Stimulated activated CD8-positive, alpha-beta memory T cell treated with anti-CD3 and anti-CD28 coated beads, Interleukin-7, amount 100 ng/mL, for 48 hours (primary cell): ENCODE measurements at regions not wholly inside any gene's neighbourhood (a gene's known extent, or its start where the extent isn't known, plus 50 kb on each side); places are given as distances from the start of the nearest gene placed in this dataset.
"Not testable (repeated sequence)": the region's sequence is repeated elsewhere in the genome, so short reads cannot be mapped to it uniquely, and the experiment has no call there.

Experiments used
- DNase-seq, 2 donors: peaks; one replicate each; pipeline ENCODE4 v3.0.0-alpha.2; 2020; ENCODE audit warnings: low read depth in 1 of 2; ENCODE audit errors: extremely low read depth in 1 of 2

DNA sequence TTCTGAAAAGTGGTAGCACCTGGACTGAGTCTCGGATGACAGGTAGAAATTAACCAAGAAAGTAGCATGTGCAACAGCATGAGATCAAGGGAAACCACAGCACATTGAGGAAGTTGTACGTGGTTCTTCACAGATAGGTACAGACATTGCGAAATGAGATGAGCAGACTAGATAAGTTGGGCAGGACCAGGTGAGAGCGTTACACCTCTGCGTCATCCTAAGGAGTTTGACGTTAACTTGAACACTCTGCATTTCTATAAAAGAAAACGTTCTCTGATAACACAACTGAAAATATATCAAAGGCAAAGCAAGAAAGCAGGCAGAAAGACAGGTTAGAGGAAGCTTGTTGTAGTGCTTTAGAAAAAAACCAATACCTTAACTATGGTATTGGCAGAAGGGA lies 98.5 kb upstream of the RASSF8 start:
- DNase-seq: no peak

DNA sequence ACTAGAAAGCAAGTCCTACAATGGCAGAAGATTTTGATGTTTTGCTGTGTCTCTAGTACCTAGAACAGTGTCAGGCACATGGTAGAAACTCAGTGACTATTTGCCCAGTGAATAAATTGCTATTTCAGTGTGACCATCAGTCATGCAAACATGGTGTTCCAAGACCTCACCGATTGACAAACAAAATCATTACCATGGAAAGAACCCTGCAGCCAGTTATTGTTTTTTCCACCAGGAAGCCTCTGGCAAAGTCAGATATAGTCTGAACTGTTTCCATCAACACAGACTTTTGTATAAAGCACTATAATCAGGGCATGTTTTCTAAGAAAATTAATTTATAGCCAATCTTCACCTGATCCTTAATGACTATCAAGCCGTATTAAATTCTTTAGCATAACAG lies 97.3 kb upstream of the RASSF8 start:
- DNase-seq: no peak

DNA sequence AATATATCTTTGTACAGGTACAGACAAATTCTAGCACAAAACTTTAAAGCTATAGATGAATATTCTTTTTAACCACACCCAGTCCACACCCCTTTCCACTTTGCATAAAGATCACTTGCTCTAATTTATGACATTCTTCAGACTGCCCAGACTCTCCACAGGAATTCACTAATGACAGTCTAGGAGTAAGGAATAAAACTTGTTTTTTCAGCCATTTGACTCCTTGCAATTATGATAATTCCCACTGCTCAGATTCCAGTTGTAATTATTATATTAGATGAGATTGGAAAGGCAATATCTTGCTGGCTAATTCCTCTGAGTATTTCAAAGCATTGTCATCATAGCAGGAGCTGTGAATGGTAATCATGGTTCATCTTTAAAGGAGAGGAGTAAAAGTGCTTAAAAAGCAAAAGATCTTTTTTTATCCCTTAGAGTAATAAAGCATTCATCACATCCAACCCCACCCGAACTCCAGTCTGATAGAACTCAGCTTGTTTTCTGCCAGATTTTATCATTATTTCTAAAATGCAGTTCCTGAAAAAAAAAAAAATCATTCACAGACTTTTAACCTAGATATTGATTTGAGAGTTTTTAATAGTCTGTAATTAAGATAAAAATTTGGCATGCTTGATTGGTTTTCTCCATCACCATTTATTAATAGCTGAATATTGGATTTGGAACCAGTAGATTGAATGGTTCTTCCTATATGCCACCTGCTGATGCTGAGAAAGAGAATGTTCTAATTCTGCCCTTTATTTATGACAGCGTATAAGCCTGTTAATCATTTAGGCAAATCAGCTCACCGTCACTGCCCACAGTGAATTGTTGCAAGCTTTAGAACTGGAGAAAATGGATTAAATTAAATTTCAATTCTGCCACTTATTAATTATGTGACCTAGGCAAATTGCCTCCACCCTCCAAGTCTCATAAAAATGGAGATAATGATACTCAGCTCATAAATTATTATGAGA lies 93.9 kb upstream of the RASSF8 start:
- no peak for DNase-seq

GRCh38 chr12:25866586-25867378 lies 91.7 kb upstream of the RASSF8 start:
- no peak for DNase-seq

DNA sequence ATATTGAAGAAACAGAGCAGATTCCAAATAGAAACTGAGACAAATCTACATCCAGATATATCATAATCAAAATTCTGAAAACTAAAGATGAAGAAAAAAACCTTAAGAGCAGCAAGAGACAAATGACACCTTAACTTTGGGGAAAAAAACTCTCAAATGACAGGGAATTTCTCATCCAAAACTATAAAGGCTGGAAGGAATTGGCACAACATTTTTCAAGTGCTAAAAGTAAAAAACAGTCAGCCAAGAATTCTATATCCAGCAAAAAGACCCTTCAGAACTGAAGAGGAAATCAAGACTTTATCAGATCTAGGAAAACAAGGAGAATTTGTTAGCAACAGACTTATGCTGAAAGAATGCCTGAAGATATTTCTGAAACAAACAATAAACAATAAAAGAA lies 90.3 kb upstream of the RASSF8 start:
- no peak for DNase-seq

- no peak for DNase-seq
These were observed 86.3 kb upstream of the RASSF8 start for GRCh38 chr12:25872137-25872536.

GRCh38 chr12:25875661-25876060 lies 82.8 kb upstream of the RASSF8 start:
- no peak for DNase-seq

- no peak for DNase-seq
These were observed 82.0 kb upstream of the RASSF8 start for GRCh38 chr12:25876383-25877045.

GRCh38 chr12:25877446-25877845 lies 81.0 kb upstream of the RASSF8 start:
- no peak for DNase-seq

- DNase-seq: no peak
These were observed 76.2 kb upstream of the RASSF8 start for GRCh38 chr12:25882266-25882665.

- DNase-seq: no peak
These were observed 75.2 kb upstream of the RASSF8 start for GRCh38 chr12:25883026-25883916.

DNA sequence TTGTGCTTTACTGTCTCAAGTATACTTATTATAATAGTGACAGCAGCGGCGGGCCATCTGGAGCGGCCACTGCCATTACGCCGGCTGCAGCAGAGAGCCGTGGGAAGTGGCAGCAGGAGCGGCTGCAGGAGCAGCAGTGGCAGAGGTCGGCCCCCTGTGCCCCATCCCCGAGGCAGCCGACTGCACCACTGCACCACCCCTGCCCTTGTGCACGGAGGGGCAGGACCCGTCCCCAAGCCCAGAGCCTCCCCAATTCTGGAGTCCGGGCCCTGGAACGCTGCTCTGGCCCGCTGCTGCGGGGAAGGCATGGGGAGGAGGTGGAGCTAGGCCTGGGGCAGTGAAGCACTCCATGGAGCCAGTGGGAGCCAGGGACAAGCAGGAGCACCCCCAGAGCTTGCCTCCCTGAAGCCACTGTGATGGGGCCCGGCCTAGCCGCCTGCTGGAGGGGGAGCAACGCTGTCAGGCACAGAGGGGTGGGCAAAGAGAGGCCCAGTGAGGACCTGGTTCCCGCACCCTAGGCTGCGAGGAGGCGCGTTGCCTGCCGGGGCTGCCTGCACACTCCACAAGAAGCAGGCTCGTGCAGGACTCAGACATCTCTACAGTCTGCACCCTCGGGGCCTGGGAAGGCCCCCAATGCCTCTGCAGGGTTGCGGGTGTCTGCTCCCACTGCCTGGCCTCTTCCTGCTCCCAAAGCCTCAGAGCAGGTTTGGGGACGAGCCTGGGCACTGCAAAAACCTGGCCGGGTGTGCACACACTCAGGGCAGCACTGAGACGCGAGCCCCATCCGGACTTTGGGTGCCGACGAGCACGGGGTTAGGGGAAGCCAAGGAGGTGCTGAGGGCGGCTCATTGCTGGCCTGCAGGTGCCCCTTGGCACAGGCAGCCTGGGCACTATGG lies 74.2 kb upstream of the RASSF8 start:
- no peak for DNase-seq

DNA sequence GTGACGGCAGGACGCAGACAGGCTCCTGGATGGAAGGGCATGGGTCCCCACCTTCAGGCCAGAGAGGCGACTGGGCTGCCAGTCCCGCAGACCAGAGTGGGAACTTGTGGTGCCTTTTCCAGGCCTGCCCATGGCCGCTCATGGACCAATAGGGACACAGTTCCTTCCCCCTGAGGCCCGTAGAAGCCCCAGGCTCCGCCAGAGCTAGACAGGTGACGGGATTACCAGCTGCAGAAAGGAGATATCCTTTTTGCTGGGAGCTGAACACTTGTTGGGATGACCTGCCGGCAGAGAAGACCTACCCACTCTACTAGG lies 73.6 kb upstream of the RASSF8 start:
- no peak for DNase-seq

DNA sequence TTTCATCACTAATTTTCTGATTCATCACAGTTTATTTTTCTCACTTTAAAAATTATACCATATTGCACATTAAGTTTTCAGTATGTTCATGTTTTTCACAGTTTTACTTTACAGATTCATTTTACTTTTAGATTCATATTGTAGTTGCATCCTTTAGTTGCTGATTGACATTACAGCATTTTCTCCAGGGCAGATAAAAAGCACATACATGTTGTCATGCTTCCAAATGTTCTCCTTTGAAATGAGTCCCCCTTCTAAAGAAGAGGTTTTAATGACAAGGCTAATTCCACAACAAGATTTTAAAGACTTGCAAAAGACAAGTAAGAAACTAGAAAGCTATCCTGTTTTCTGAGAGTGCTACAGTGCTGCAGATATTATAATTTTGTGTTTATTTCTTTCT lies 72.1 kb upstream of the RASSF8 start:
- no peak for DNase-seq

DNA sequence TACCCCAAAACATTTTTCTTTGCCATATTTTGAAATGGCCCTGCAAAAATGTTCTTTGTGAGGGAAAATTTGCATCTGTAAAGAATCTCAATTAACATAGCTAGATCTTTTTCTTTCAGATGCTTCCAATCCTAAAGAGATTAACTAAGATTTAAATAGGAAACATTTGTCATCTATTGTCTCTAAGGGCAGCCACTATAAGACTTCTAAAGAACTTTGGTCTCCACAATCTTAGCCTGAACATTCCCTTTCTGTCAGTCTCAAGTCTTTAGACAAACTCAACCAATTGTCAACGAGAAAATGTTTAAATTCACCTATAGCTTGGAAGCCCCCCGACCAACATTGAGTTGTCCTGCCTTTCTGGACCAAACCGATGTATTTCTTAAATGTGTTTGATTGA lies 71.1 kb upstream of the RASSF8 start:
- no peak for DNase-seq

GRCh38 chr12:25889185-25889584 lies 69.3 kb upstream of the RASSF8 start:
- no peak for DNase-seq

GRCh38 chr12:25891095-25891494 lies 67.4 kb upstream of the RASSF8 start:
- not testable (repeated sequence) for DNase-seq

DNA sequence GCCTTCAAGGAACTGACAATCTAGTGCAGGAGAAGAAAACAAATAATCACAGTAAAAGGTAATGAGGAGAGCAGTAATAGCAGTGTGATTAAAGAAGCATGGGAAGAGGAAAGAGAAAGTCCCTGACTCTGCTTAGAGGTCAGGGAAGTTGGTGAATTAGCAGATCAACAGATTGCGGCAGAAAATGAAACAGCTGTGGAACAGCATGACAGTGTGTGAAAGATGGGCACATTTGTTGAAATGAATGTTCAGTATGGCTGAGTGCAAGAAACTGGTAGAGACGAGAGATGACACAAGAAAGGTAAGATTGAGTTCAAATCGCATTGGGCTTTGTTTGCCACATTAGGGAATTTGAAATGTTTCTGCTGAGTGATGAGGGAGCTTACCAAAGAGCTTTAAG lies 63.7 kb upstream of the RASSF8 start:
- DNase-seq: no peak

DNA sequence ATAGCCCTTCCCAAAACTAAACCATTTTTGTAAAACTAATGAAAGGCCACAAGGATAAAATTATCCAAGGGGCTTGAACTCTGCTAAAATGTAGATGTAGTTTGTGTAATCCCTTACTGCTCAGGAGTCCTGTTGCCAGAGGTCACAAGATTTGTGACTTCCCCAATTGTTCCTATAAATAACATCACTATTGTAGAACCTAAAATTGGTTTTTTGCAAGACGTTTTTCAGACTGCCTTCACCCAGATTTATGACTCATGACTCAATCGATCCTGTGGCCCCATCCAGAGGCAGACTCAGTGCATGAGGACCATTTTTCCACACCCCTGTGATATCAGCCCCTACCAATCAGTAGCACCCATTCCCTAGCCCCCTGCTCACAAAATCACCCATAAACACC lies 61.5 kb upstream of the RASSF8 start:
- DNase-seq: no peak
